H1 (cell line): ENCODE measurements at regions not wholly inside any gene's neighbourhood (a gene's known extent, or its start where the extent isn't known, plus 50 kb on each side); places are given as distances from the start of the nearest gene placed in this dataset.

Experiments
- CTCF ChIA-PET: fragments of 300-600 bp; sonication (Branson Sonifier 250); formaldehyde crosslinking; loops from one replicate; lab custom pipeline; 2021; ENCODE audit not compliant: partially characterized antibody; lab: Charles Lee
- POLR2A ChIA-PET: fragments of 300-600 bp; sonication (Branson Sonifier 250); formaldehyde crosslinking; loops from one replicate; lab custom pipeline; 2021; ENCODE audit warnings: inconsistent platforms; ENCODE audit not compliant: partially characterized antibody; lab: Charles Lee
- DNase-seq, 2 experiments: peaks; one replicate each; pipeline versions ENCODE4 v3.0.0 to v3.0.0-alpha.2; 2010 to 2022; ENCODE audit warnings: low spot score in 2 of 2, low read depth in 1 of 2, mixed read lengths in 1 of 2
- FAIRE-seq: peaks from 2 replicates; lab custom pipeline; 2011; peaks lifted over from hg19 to GRCh38; lab: Jason Lieb, UNC
- H2AFZ ChIP-seq: 2 replicates; pipeline ENCODE4 v1.8.1; 2012; ENCODE audit warnings: low read length, inconsistent platforms
- H2AK5ac ChIP-seq: 2 replicates; pipeline ENCODE4 v1.6.1; 2013; ENCODE audit warnings: low read depth, low read length
- H2BK120ac ChIP-seq: replicated peaks from 2 replicates; pipeline ENCODE3; 2013; ENCODE audit warnings: low read depth, low read length, inconsistent platforms
- H2BK12ac ChIP-seq: 2 replicates; pipeline ENCODE4 v1.6.1; 2013; ENCODE audit warnings: low read depth, low read length
- H2BK15ac ChIP-seq: 2 replicates; pipeline ENCODE4 v1.6.1; 2013; ENCODE audit warnings: low read length
- H2BK20ac ChIP-seq: 2 replicates; pipeline ENCODE4 v1.6.1; 2013; ENCODE audit warnings: low read length
- H2BK5ac ChIP-seq: 2 replicates; pipeline ENCODE4 v1.6.1; 2013; ENCODE audit warnings: low read depth, low read length
- H3K14ac ChIP-seq: 2 replicates; pipeline ENCODE4 v1.6.1; 2013; ENCODE audit warnings: inconsistent platforms; ENCODE audit not compliant: insufficient read length
- H3K18ac ChIP-seq: 2 replicates; pipeline ENCODE4 v1.6.1; 2013; ENCODE audit warnings: low read length; ENCODE audit errors: extremely low read depth
- H3K23ac ChIP-seq: 2 replicates; pipeline ENCODE4 v1.6.1; 2013; ENCODE audit warnings: inconsistent platforms; ENCODE audit not compliant: insufficient read length
- H3K23me2 ChIP-seq: 2 replicates; pipeline ENCODE4 v1.6.1; 2013; ENCODE audit warnings: low read depth, low read length
- H3K27ac ChIP-seq: 2 replicates; pipeline ENCODE4 v1.6.1; 2011; ENCODE audit warnings: low read depth, low read length, inconsistent platforms
- H3K27me3 ChIP-seq, 4 experiments: replicated peaks in 1 of 4; 1 replicate in 1 of 4; 2 replicates in 3 of 4; pipeline versions ENCODE4 v1.6.1 to v1.8.1; 2011 to 2013; ENCODE audit warnings: low read length in 3 of 4, mild to moderate bottlenecking in 3 of 4, inconsistent platforms in 2 of 4, mixed read lengths in 2 of 4, moderate library complexity in 1 of 4; ENCODE audit not compliant: control insufficient read depth in 3 of 4, insufficient read depth in 3 of 4; ENCODE audit errors: extremely low read depth in 1 of 4
- H3K36me3 ChIP-seq, 4 experiments: 2 replicates each; pipeline versions ENCODE4 v1.6.1 to v1.8.1; 2011 to 2013; ENCODE audit warnings: mild to moderate bottlenecking in 4 of 4, low read length in 3 of 4, moderate library complexity in 2 of 4, control low read depth in 1 of 4, inconsistent platforms in 1 of 4; ENCODE audit not compliant: insufficient read depth in 4 of 4, control insufficient read depth in 2 of 4
- H3K4ac ChIP-seq: replicated peaks from 2 replicates; pipeline ENCODE3; 2013; ENCODE audit warnings: low read length, low read depth, mixed read lengths, inconsistent platforms; ENCODE audit not compliant: insufficient read length
- H3K4me1 ChIP-seq, 4 experiments: replicated peaks in 1 of 4; 1 replicate in 1 of 4; 2 replicates in 3 of 4; pipeline versions ENCODE4 v1.6.1 to v1.8.1; 2011 to 2013; ENCODE audit warnings: low read length in 3 of 4, inconsistent platforms in 2 of 4, mixed read lengths in 1 of 4; ENCODE audit not compliant: insufficient read depth in 4 of 4, control insufficient read depth in 3 of 4
- H3K4me2 ChIP-seq, 2 experiments: 2 replicates each; pipeline versions ENCODE4 v1.6.1 to v1.8.1; 2011 to 2013; ENCODE audit warnings: low read depth in 2 of 2, low read length in 2 of 2, control low read depth in 1 of 2, inconsistent platforms in 1 of 2, mild to moderate bottlenecking in 1 of 2; ENCODE audit not compliant: insufficient read depth in 1 of 2
- H3K4me3 ChIP-seq, 4 experiments: fragments of 200-600, 300-600 bp in 1 of 4; sonication (generic), shearing (Covaris generic), sonication (Bioruptor Twin) in 1 of 4; 2 replicates each; pipeline versions ENCODE4 v1.5.1 to v1.8.1; 2011 to 2016; ENCODE audit warnings: low read length in 4 of 4, low read depth in 3 of 4, control low read depth in 2 of 4, inconsistent platforms in 2 of 4, mild to moderate bottlenecking in 2 of 4, mixed read lengths in 1 of 4, moderate library complexity in 1 of 4; ENCODE audit not compliant: insufficient read depth in 2 of 4; ENCODE audit errors: extremely low read depth in 1 of 4
- H3K56ac ChIP-seq: replicated peaks from 2 replicates; pipeline ENCODE3; 2013; ENCODE audit warnings: low read depth, mild to moderate bottlenecking, mixed read lengths, low read length, inconsistent platforms; ENCODE audit not compliant: insufficient read length
- H3K79me1 ChIP-seq: 2 replicates; pipeline ENCODE4 v1.6.1; 2013; ENCODE audit warnings: low read depth, low read length, control low read depth
- H3K79me2 ChIP-seq, 2 experiments: 2 replicates each; pipeline versions ENCODE4 v1.6.1 to v1.8.1; 2012 to 2013; ENCODE audit warnings: low read length in 2 of 2, mild to moderate bottlenecking in 2 of 2, inconsistent platforms in 1 of 2; ENCODE audit not compliant: insufficient read depth in 2 of 2, control insufficient read depth in 1 of 2
- H3K9ac ChIP-seq, 4 experiments: replicated peaks in 1 of 4; 1 replicate in 1 of 4; 2 replicates in 3 of 4; pipeline versions ENCODE4 v1.6.1 to v1.8.1; 2011 to 2013; ENCODE audit warnings: low read depth in 3 of 4, low read length in 3 of 4, control low read depth in 2 of 4, mild to moderate bottlenecking in 2 of 4, moderate library complexity in 2 of 4, inconsistent platforms in 1 of 4; ENCODE audit errors: extremely low read depth in 1 of 4
- H3K9me3 ChIP-seq, 2 experiments: 2 replicates each; pipeline versions ENCODE4 v1.6.1 to v1.8.1; 2012 to 2013; ENCODE audit warnings: mild to moderate bottlenecking in 2 of 2, moderate library complexity in 2 of 2, control low read depth in 1 of 2, inconsistent platforms in 1 of 2, low read depth in 1 of 2, low read length in 1 of 2, mixed read lengths in 1 of 2; ENCODE audit not compliant: insufficient read depth in 2 of 2
- H4K20me1 ChIP-seq, 2 experiments: replicated peaks in 1 of 2; 2 replicates each; pipeline versions ENCODE3 to v1.8.1; 2011 to 2013; ENCODE audit warnings: inconsistent platforms in 2 of 2, low read length in 2 of 2, mild to moderate bottlenecking in 1 of 2; ENCODE audit not compliant: insufficient read depth in 2 of 2, control insufficient read depth in 1 of 2
- H4K5ac ChIP-seq: 2 replicates; pipeline ENCODE4 v1.6.1; 2013; ENCODE audit warnings: low read length, low read depth, mixed read lengths, inconsistent platforms; ENCODE audit not compliant: insufficient read length
- H4K8ac ChIP-seq: 2 replicates; pipeline ENCODE4 v1.8.0; 2013; ENCODE audit warnings: mild to moderate bottlenecking, moderate library complexity, low read length, inconsistent platforms; ENCODE audit not compliant: insufficient read depth; ENCODE audit errors: extremely low read depth
- H4K91ac ChIP-seq: replicated peaks from 2 replicates; pipeline ENCODE3; 2013; ENCODE audit warnings: low read length, mixed read lengths, inconsistent platforms; ENCODE audit not compliant: insufficient read length
- CEBPB ChIP-seq: IDR thresholded peaks from 2 replicates; pipeline ENCODE4 v1.6.1; 2012; ENCODE audit warnings: low read depth, low read length
- EGR1 ChIP-seq: IDR thresholded peaks from 2 replicates; pipeline ENCODE4 v1.6.1; 2011; ENCODE audit warnings: low read depth, low read length, borderline replicate concordance
- EP300 ChIP-seq, 2 experiments: IDR thresholded peaks; 1 replicate in 1 of 2; 2 replicates in 1 of 2; pipeline ENCODE4 v1.6.1; 2011 to 2012; ENCODE audit warnings: low read depth in 2 of 2, low read length in 2 of 2, mild to moderate bottlenecking in 2 of 2, borderline replicate concordance in 1 of 2, inconsistent platforms in 1 of 2, moderate library complexity in 1 of 2
- JUND ChIP-seq: IDR thresholded peaks from 2 replicates; pipeline ENCODE4 v1.6.1; 2011; ENCODE audit warnings: mild to moderate bottlenecking, improper control_type of control experiment, low read length
- KDM5A ChIP-seq: fragments of 200-600 bp; IDR thresholded peaks from 2 replicates; pipeline ENCODE4 v1.7.1; 2012; ENCODE audit warnings: mild to moderate bottlenecking, low read length, inconsistent platforms, mixed read lengths
- POLR2AphosphoS5 ChIP-seq: IDR thresholded peaks from 2 replicates; pipeline ENCODE4 v1.6.1; 2011; ENCODE audit warnings: low read depth, low read length
- POU5F1 ChIP-seq: IDR thresholded peaks from 2 replicates; pipeline ENCODE4 v1.6.1; 2011; ENCODE audit warnings: low read depth, mild to moderate bottlenecking, low read length, moderate library complexity
- WGBS, 2 experiments: shearing (Covaris generic) in 1 of 2; methylation state at CpG; one replicate each; pipeline versions ENCODE4 v1.1.6 to v1.1.7; 2013 to 2015; ENCODE audit warnings: low lambda C conversion rate in 2 of 2, mixed read lengths in 2 of 2, inconsistent platforms in 1 of 2, low coverage in 1 of 2, missing lambda C conversion rate in 1 of 2; ENCODE audit not compliant: insufficient replicate concordance in 2 of 2, insufficient coverage in 1 of 2, insufficient read length in 1 of 2; ENCODE audit errors: extremely low coverage in 1 of 2, missing lambda C conversion rate in 1 of 2; 5-methylcytosine and 5-hydroxymethylcytosine counted together

DNA sequence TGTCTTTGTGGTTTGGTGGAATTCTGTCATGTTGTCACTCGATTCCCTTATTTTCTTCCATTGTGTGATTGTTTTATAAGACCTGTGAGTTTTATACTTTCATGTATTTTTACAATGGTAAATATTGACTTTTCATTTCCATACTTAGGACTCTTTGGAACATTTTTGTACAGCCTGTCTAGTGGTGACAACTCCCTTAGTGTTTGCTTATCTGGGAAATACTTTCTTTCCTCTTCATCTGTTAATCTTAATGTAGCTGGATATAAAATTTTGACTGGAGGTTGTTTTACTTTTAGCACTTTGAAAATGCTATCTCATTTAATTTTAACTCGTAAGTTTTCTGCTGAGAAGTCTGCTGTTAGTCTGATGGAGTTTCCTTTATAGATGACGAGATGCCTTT is 310.5 kb downstream of the NUF2 start:
- Histone ChIP-seq H2AFZ (no peak overlapping the region), H3K79me2 (no peaks in the 10 kb centered on the region), H3K23ac (no peak overlapping the region), H2BK20ac (no peak overlapping the region), H3K4me2 (no peak overlapping the region), H3K9ac (no peak overlapping the region), H3K4ac (no peak overlapping the region), H4K8ac (no peak overlapping the region), H2AK5ac (no peak overlapping the region), H3K27me3 (no peaks in the 10 kb centered on the region), H3K79me1 (no peaks in the 10 kb centered on the region), H3K14ac (no peak overlapping the region), H3K4me3 (no peak overlapping the region), H3K18ac (no peak overlapping the region), H2BK12ac (no peak overlapping the region), H3K4me1 (no peaks in the 10 kb centered on the region), H2BK120ac (no peak overlapping the region), H2BK15ac (no peak overlapping the region), H3K27ac (no peak overlapping the region), H3K9me3 (peaks cover 0 to 12% of the 10 kb centered on the region in 2 experiments; a peak in 2 of 4 replicates), H3K56ac (no peak overlapping the region), H3K36me3 (no peaks in the 10 kb centered on the region), H4K91ac (no peak overlapping the region), H3K23me2 (no peaks in the 10 kb centered on the region)
- DNase-seq = no peak
- 87% methylated on average over 3 of the region's 3 CpGs; no CpG with 5 or more reads in 1 of the 2 experiments for WGBS, 2 experiments
- FAIRE-seq = no peak
- CTCF ChIA-PET = no interaction called here
- POLR2A ChIA-PET = no interaction called here
- TF ChIP-seq POLR2AphosphoS5 = no peak
- no peak for TF ChIP-seq EGR1
- TF ChIP-seq EP300 (IDR thresholded peaks at IDR 0.05; ENCODE audit: borderline replicate concordance in 1 of 2, low read depth in 2 of 2, low read length in 2 of 2) = no peak
- no peak for TF ChIP-seq KDM5A
- TF ChIP-seq JUND = no peak
- no peak for TF ChIP-seq POU5F1
- TF ChIP-seq CEBPB = no peak
- TF ChIP-seq, all 59 proteins: peak for 0
- Histone ChIP-seq H2BK5ac (no peak overlapping the region), H4K5ac (no peak overlapping the region), H4K20me1 (no peaks in the 10 kb centered on the region)
